Stimulated activated memory B cell treated with anti-CD40 and anti-IgM and Interleukin-4, amounts not matched to agents 10 μg/mL and 1 μg/mL and 100 μg/mL, for 72 hours (primary cell): ENCODE measurements at regions not wholly inside any gene's neighbourhood (a gene's known extent, or its start where the extent isn't known, plus 50 kb on each side); places are given as distances from the start of the nearest gene placed in this dataset.

Source experiments
- ATAC-seq: fragments of 150-1000 bp; cut with Tn5 transposase; 2 replicates; pipeline ENCODE4 v1.10.0; 2021
- H3K27ac Mint-ChIP-seq: one replicate; pipeline ENCODE4 v1.8.0; 2022; ENCODE audit warnings: mild to moderate bottlenecking, mixed read lengths
- H3K27me3 Mint-ChIP-seq: one replicate; pipeline ENCODE4 v1.8.0; 2022; ENCODE audit warnings: mixed read lengths
- H3K36me3 Mint-ChIP-seq: one replicate; pipeline ENCODE4 v1.8.0; 2022; ENCODE audit warnings: mixed read lengths
- H3K4me1 Mint-ChIP-seq: one replicate; pipeline ENCODE4 v1.8.0; 2022; ENCODE audit warnings: mixed read lengths
- H3K4me3 Mint-ChIP-seq: one replicate; pipeline ENCODE4 v1.8.0; 2022; ENCODE audit warnings: mild to moderate bottlenecking, moderate library complexity, mixed read lengths
- H3K9me3 Mint-ChIP-seq: one replicate; pipeline ENCODE4 v1.8.0; 2022; ENCODE audit warnings: mixed read lengths

- no peak overlapping the region for H3K4me3 Mint-ChIP-seq
- no peak overlapping the region for H3K27ac Mint-ChIP-seq
- no peaks in the 10 kb centered on the region for H3K36me3 Mint-ChIP-seq
- no peak for ATAC-seq
- H3K27me3 Mint-ChIP-seq, result no peaks in the 10 kb centered on the region
- no peaks in the 10 kb centered on the region for H3K4me1 Mint-ChIP-seq
- no peaks in the 10 kb centered on the region for H3K9me3 Mint-ChIP-seq
Measured at GRCh38 chr12:58978717-58979116, 58.4 kb upstream of the LRIG3 start.

- Mint-ChIP-seq H3K4me3 (no peak overlapping the region), H3K27me3 (no peaks in the 10 kb centered on the region), H3K27ac (no peak overlapping the region), H3K4me1 (no peaks in the 10 kb centered on the region), H3K36me3 (no peaks in the 10 kb centered on the region), H3K9me3 (no peaks in the 10 kb centered on the region)
- ATAC-seq, result no peak
Measured at GRCh38 chr12:58977476-58977875, 57.2 kb upstream of the LRIG3 start.

- H3K27ac Mint-ChIP-seq, result no peak overlapping the region
- H3K36me3 Mint-ChIP-seq, result no peaks in the 10 kb centered on the region
- H3K9me3 Mint-ChIP-seq, result no peaks in the 10 kb centered on the region
- H3K4me3 Mint-ChIP-seq, result no peak overlapping the region
- no peaks in the 10 kb centered on the region for H3K27me3 Mint-ChIP-seq
- no peaks in the 10 kb centered on the region for H3K4me1 Mint-ChIP-seq
- ATAC-seq, result no peak
Measured at GRCh38 chr12:58976146-58976545, 55.8 kb upstream of the LRIG3 start.
